ENCODE measurements at regions not wholly inside any gene's neighbourhood (a gene's known extent, or its start where the extent isn't known, plus 50 kb on each side); places are given as distances from the start of the nearest gene placed in this dataset.
"Not testable (repeated sequence)": the region's sequence is repeated elsewhere in the genome, so short reads cannot be mapped to it uniquely, and the experiment has no call there.

DNA sequence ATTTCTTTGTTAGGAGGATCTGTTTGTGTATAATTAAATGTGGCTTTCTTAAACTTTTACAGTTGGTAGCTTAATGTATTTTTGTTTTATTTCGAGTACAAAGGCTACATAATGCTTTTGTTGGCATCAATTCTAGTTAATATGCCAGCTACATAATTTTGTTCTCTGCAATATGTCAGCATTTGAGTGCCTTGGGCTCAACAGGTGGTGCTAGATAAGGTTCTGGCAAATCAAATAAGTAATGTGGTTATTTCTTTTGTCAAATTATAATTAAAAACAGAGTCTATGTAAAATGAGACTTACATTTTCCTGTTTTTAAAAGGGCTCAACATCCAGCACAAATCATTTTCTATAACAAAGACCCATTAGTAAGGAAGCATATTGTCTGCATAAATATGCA lies 410.6 kb upstream of the NR5A2 start:
- Histone ChIP-seq H3K27ac (ENCODE audit: low read depth, low read length, poor library complexity, severe bottlenecking) (no peak overlapping the region), H3F3A (ENCODE audit: insufficient read depth, low read length) (no peaks in the 10 kb centered on the region), H2AFZ (ENCODE audit: low read length) (no peak overlapping the region), H3K9ac (ENCODE audit: low read length) (no peak overlapping the region), H3K27me3 (ENCODE audit: insufficient read depth, low read length) (no peaks in the 10 kb centered on the region), H3K36me3 (ENCODE audit: insufficient read depth, low read length) (no peaks in the 10 kb centered on the region), H3K4me2 (ENCODE audit: low read length) (no peak overlapping the region), H4K20me1 (ENCODE audit: insufficient read depth, low read length) (no peaks in the 10 kb centered on the region), H3K9me2 (ENCODE audit: low read depth, low read length) (no peaks in the 10 kb centered on the region), H3K79me2 (ENCODE audit: insufficient read depth, low read length) (no peaks in the 10 kb centered on the region), H3K4me3 (ENCODE audit: low read depth, low read length, poor library complexity, severe bottlenecking) (no peak overlapping the region), H3K4me1 (ENCODE audit: insufficient read depth, low read length, severe bottlenecking) (no peaks in the 10 kb centered on the region), H3K9me3 (ENCODE audit: low read length) (no peaks in the 10 kb centered on the region)
- TF ChIP-seq EZH2 (IDR thresholded peaks at IDR 0.05; ENCODE audit: borderline replicate concordance, low read length) = no peak
- TF ChIP-seq, protein P1, sequence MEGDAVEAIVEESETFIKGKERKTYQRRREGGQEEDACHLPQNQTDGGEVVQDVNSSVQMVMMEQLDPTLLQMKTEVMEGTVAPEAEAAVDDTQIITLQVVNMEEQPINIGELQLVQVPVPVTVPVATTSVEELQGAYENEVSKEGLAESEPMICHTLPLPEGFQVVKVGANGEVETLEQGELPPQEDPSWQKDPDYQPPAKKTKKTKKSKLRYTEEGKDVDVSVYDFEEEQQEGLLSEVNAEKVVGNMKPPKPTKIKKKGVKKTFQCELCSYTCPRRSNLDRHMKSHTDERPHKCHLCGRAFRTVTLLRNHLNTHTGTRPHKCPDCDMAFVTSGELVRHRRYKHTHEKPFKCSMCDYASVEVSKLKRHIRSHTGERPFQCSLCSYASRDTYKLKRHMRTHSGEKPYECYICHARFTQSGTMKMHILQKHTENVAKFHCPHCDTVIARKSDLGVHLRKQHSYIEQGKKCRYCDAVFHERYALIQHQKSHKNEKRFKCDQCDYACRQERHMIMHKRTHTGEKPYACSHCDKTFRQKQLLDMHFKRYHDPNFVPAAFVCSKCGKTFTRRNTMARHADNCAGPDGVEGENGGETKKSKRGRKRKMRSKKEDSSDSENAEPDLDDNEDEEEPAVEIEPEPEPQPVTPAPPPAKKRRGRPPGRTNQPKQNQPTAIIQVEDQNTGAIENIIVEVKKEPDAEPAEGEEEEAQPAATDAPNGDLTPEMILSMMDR (IDR thresholded peaks at IDR 0.05; ENCODE audit: low read length) = no peak

GRCh38 chr1:199619223-199619622 lies 408.3 kb upstream of the NR5A2 start:
- Histone ChIP-seq H2AFZ (ENCODE audit: low read length) (no peak overlapping the region), H3K4me2 (ENCODE audit: low read length) (no peak overlapping the region), H3K27me3 (ENCODE audit: insufficient read depth, low read length) (no peaks in the 10 kb centered on the region), H3K9me2 (ENCODE audit: low read depth, low read length) (no peaks in the 10 kb centered on the region), H3F3A (ENCODE audit: insufficient read depth, low read length) (no peaks in the 10 kb centered on the region), H3K27ac (ENCODE audit: low read depth, low read length, poor library complexity, severe bottlenecking) (no peak overlapping the region), H3K79me2 (ENCODE audit: insufficient read depth, low read length) (no peaks in the 10 kb centered on the region), H3K4me1 (ENCODE audit: insufficient read depth, low read length, severe bottlenecking) (no peaks in the 10 kb centered on the region), H3K4me3 (ENCODE audit: low read depth, low read length, poor library complexity, severe bottlenecking) (no peak overlapping the region), H3K36me3 (ENCODE audit: insufficient read depth, low read length) (no peaks in the 10 kb centered on the region), H3K9ac (ENCODE audit: low read length) (no peak overlapping the region), H4K20me1 (ENCODE audit: insufficient read depth, low read length) (no peaks in the 10 kb centered on the region), H3K9me3 (ENCODE audit: low read length) (no peaks in the 10 kb centered on the region)
- TF ChIP-seq EZH2 (IDR thresholded peaks at IDR 0.05; ENCODE audit: borderline replicate concordance, low read length) = no peak
- TF ChIP-seq, protein P1 (IDR thresholded peaks at IDR 0.05; ENCODE audit: low read length) = no peak

DNA sequence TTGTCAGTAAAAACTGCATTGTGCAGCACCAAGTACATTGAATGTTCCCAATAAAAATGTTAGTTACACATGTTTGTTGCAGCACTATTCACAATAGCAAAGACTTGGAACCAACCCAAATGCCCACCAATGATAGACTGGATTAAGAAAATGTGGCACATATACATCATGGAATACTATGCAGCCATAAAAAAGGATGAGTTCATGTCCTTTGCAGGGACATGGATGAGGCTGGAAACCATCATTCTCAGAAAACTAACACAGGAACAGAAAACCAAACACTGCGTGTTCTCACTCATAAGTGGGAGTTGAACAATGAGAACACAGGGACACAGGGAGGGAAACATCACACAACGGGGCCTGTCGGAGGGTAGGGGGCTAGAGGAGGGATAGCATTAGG lies 401.3 kb upstream of the NR5A2 start:
- not testable (repeated sequence) for H3K4me3 ChIP-seq (ENCODE audit: low read depth, low read length, poor library complexity, severe bottlenecking); H3K9me3 ChIP-seq (ENCODE audit: low read length); H3F3A ChIP-seq (ENCODE audit: insufficient read depth, low read length); H3K9me2 ChIP-seq (ENCODE audit: low read depth, low read length); H3K27me3 ChIP-seq (ENCODE audit: insufficient read depth, low read length); H4K20me1 ChIP-seq (ENCODE audit: insufficient read depth, low read length); H3K27ac ChIP-seq (ENCODE audit: low read depth, low read length, poor library complexity, severe bottlenecking); H3K9ac ChIP-seq (ENCODE audit: low read length); H3K4me2 ChIP-seq (ENCODE audit: low read length); H3K79me2 ChIP-seq (ENCODE audit: insufficient read depth, low read length); H3K4me1 ChIP-seq (ENCODE audit: insufficient read depth, low read length, severe bottlenecking); H3K36me3 ChIP-seq (ENCODE audit: insufficient read depth, low read length); H2AFZ ChIP-seq (ENCODE audit: low read length)

GRCh38 chr1:199629624-199630023 lies 397.9 kb upstream of the NR5A2 start:
- H3K27ac ChIP-seq (ENCODE audit: low read depth, low read length, poor library complexity, severe bottlenecking) = no peak overlapping the region
- no peak for TF ChIP-seq EZH2 (IDR thresholded peaks at IDR 0.05; ENCODE audit: borderline replicate concordance, low read length)
- TF ChIP-seq, protein P1 (IDR thresholded peaks at IDR 0.05; ENCODE audit: low read length) = no peak
- H3F3A ChIP-seq (ENCODE audit: insufficient read depth, low read length) = no peaks in the 10 kb centered on the region
- H4K20me1 ChIP-seq (ENCODE audit: insufficient read depth, low read length) = no peaks in the 10 kb centered on the region
- no peaks in the 10 kb centered on the region for H3K9me2 ChIP-seq (ENCODE audit: low read depth, low read length)
- no peak overlapping the region for H2AFZ ChIP-seq (ENCODE audit: low read length)
- no peaks in the 10 kb centered on the region for H3K79me2 ChIP-seq (ENCODE audit: insufficient read depth, low read length)
- no peaks in the 10 kb centered on the region for H3K27me3 ChIP-seq (ENCODE audit: insufficient read depth, low read length)
- no peak overlapping the region for H3K9ac ChIP-seq (ENCODE audit: low read length)
- H3K9me3 ChIP-seq (ENCODE audit: low read length) = no peaks in the 10 kb centered on the region
- H3K4me3 ChIP-seq (ENCODE audit: low read depth, low read length, poor library complexity, severe bottlenecking) = no peak overlapping the region
- no peaks in the 10 kb centered on the region for H3K36me3 ChIP-seq (ENCODE audit: insufficient read depth, low read length)
- H3K4me2 ChIP-seq (ENCODE audit: low read length) = no peak overlapping the region
- H3K4me1 ChIP-seq (ENCODE audit: insufficient read depth, low read length, severe bottlenecking) = no peaks in the 10 kb centered on the region

Measured in OCI-LY1 (cell line).